ENCODE measurements at regions not wholly inside any gene's neighbourhood (a gene's known extent, or its start where the extent isn't known, plus 50 kb on each side); places are given as distances from the start of the nearest gene placed in this dataset.

DNA sequence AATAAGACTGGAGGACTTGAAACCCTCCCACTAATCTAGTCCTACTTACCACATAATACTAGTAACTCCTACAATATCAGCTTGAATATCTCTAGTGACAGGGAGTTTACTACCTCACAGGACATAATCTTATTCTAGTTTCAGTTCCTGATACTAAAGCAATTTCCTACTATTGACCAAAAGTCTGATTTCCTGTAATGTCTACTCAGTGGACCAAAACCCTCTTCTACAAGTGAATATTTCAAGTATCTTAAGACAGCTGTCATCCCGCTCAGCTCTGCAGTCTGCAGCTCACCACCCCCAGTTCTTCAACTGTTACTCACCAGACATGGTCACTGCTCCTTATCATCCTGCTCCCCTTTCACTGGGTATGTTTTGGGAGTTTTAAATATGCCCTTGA is 70.8 kb upstream of the TMCC3 start:
- no peak overlapping the region for H3K4me3 Mint-ChIP-seq
- ATAC-seq (no peak), DNase-seq (no peak)
- 80% methylated on average over 1 of the region's 1 CpG for WGBS (ENCODE audit: insufficient coverage)
- Histone ChIP-seq H3K27me3 (ENCODE audit: control insufficient read depth, insufficient read depth, low read length) (no peaks in the 10 kb centered on the region), H3K36me3 (ENCODE audit: control insufficient read depth, insufficient read depth, low read length) (no peaks in the 10 kb centered on the region), H3K4me1 (ENCODE audit: control insufficient read depth, insufficient read depth, low read length) (no peaks in the 10 kb centered on the region), H3K4me3 (ENCODE audit: low read length) (no peak overlapping the region), H3K9me3 (ENCODE audit: control insufficient read depth, insufficient read depth, low read length) (no peaks in the 10 kb centered on the region), H3K27ac (ENCODE audit: low read length) (no peak overlapping the region)
- TF ChIP-seq, protein P1, sequence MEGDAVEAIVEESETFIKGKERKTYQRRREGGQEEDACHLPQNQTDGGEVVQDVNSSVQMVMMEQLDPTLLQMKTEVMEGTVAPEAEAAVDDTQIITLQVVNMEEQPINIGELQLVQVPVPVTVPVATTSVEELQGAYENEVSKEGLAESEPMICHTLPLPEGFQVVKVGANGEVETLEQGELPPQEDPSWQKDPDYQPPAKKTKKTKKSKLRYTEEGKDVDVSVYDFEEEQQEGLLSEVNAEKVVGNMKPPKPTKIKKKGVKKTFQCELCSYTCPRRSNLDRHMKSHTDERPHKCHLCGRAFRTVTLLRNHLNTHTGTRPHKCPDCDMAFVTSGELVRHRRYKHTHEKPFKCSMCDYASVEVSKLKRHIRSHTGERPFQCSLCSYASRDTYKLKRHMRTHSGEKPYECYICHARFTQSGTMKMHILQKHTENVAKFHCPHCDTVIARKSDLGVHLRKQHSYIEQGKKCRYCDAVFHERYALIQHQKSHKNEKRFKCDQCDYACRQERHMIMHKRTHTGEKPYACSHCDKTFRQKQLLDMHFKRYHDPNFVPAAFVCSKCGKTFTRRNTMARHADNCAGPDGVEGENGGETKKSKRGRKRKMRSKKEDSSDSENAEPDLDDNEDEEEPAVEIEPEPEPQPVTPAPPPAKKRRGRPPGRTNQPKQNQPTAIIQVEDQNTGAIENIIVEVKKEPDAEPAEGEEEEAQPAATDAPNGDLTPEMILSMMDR (IDR thresholded peaks at IDR 0.05) = no peak
- no peak overlapping the region for H3K27ac Mint-ChIP-seq
- H3K36me3 Mint-ChIP-seq = no peaks in the 10 kb centered on the region
- peaks cover 0 to 7% of the 10 kb centered on the region in 2 donors for H3K27me3 Mint-ChIP-seq (ENCODE audit: low read depth in 2 of 2)
- intact Hi-C loops (cut with micrococcal nuclease) = no loop called here
- H3K9me3 Mint-ChIP-seq = no peaks in the 10 kb centered on the region
- H3K4me1 Mint-ChIP-seq = peaks cover 0 to 4% of the 10 kb centered on the region in 2 donors

DNA sequence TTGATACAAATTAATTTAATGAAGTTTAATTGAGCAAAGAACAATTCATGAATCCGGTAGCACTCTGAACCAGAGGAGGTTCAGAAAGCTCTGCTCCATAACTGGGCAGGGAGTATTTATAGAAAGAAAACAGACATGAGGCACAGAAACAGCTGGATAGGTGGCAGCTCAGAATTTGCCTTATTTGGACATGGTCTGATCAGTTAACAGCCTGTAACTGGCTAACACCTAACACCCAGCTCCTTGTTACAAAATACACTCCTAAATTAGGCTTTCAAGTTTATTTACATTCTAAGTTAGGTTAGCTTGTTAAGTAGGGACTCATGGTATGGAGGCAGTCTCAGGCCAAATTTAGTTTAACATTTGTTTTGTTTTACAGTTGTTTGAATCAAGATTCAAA is 67.8 kb upstream of the TMCC3 start:
- H3K36me3 Mint-ChIP-seq = no peaks in the 10 kb centered on the region
- H3K27ac ChIP-seq (ENCODE audit: low read length) = no peak overlapping the region
- H3K4me3 ChIP-seq (ENCODE audit: low read length) = no peak overlapping the region
- no peak overlapping the region for H3K27ac Mint-ChIP-seq
- H3K27me3 Mint-ChIP-seq (ENCODE audit: low read depth in 2 of 2) = peaks cover 0 to 7% of the 10 kb centered on the region in 2 donors
- ATAC-seq (peak in 1 of 3 donors; percentile 45), DNase-seq (no peak)
- H3K4me1 ChIP-seq (ENCODE audit: control insufficient read depth, insufficient read depth, low read length) = no peaks in the 10 kb centered on the region
- 89% methylated on average over 1 of the region's 1 CpG for WGBS (ENCODE audit: insufficient coverage)
- H3K4me3 Mint-ChIP-seq = no peak overlapping the region
- intact Hi-C loops (cut with micrococcal nuclease) = no loop called here
- H3K36me3 ChIP-seq (ENCODE audit: control insufficient read depth, insufficient read depth, low read length) = no peaks in the 10 kb centered on the region
- H3K9me3 ChIP-seq (ENCODE audit: control insufficient read depth, insufficient read depth, low read length) = no peaks in the 10 kb centered on the region
- peaks cover 0 to 4% of the 10 kb centered on the region in 2 donors for H3K4me1 Mint-ChIP-seq
- TF ChIP-seq, protein P1 (IDR thresholded peaks at IDR 0.05) = no peak
- no peaks in the 10 kb centered on the region for H3K27me3 ChIP-seq (ENCODE audit: control insufficient read depth, insufficient read depth, low read length)
- H3K9me3 Mint-ChIP-seq = no peaks in the 10 kb centered on the region

DNA sequence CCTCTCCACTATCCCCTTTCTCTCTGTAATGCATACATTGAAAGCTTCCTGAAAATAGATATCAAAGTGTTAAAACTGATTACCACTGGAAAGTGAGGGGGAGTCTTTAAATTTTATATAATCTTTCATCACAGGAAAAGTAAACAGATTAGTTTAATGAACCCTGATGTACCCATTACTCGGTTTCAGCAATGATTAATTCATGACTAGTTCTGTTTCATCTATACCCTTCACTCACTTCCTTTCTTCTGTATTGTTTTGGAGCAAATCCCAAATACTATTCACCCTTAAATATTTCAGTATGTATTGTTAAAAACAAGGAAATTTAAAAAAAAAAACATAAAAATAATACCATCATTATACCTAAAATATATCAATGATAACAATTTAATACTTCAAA is 67.3 kb upstream of the TMCC3 start:
- DNase-seq = no peak
- WGBS (ENCODE audit: insufficient coverage) = no CpG with 5 or more reads among the region's 1 CpG
- intact Hi-C loops (cut with micrococcal nuclease) = no loop called here
- H3K27ac ChIP-seq (ENCODE audit: low read length) = no peak overlapping the region
- Mint-ChIP-seq H3K27ac (no peak overlapping the region), H3K36me3 (no peaks in the 10 kb centered on the region), H3K4me1 (peaks cover 0 to 4% of the 10 kb centered on the region in 2 donors), H3K27me3 (ENCODE audit: low read depth in 2 of 2) (peaks cover 0 to 4% of the 10 kb centered on the region in 2 donors), H3K4me3 (no peak overlapping the region), H3K9me3 (no peaks in the 10 kb centered on the region)
- no peak overlapping the region for H3K4me3 ChIP-seq (ENCODE audit: low read length)
- H3K4me1 ChIP-seq (ENCODE audit: control insufficient read depth, insufficient read depth, low read length) = no peaks in the 10 kb centered on the region
- ATAC-seq = no peak
- H3K36me3 ChIP-seq (ENCODE audit: control insufficient read depth, insufficient read depth, low read length) = no peaks in the 10 kb centered on the region
- H3K9me3 ChIP-seq (ENCODE audit: control insufficient read depth, insufficient read depth, low read length) = no peaks in the 10 kb centered on the region
- H3K27me3 ChIP-seq (ENCODE audit: control insufficient read depth, insufficient read depth, low read length) = no peaks in the 10 kb centered on the region
- TF ChIP-seq, protein P1 (IDR thresholded peaks at IDR 0.05) = no peak

DNA sequence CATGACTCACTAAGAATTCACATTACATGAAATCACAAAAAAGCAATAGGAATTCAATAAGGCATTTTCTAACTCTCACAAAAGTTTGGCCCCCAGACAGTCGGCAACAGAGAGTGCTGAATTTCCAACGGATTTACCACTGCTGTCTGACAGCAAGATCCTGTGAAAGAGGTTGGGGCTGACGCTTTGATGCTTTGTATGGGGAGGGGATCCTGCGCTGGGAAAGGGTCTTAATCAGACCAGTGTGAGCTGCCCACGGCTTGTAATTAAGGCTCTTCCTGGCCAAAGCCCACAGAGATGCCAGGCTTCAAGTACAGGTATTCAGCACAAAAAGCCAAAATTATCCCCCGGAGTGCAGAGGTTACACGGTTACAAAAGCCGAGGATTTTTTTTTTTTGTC is 66.8 kb upstream of the TMCC3 start:
- no peaks in the 10 kb centered on the region for H3K27me3 ChIP-seq (ENCODE audit: control insufficient read depth, insufficient read depth, low read length)
- intact Hi-C loops (cut with micrococcal nuclease) = no loop called here
- 90% methylated on average over 8 of the region's 8 CpGs for WGBS (ENCODE audit: insufficient coverage)

More for the DNA sequence above, 66.8 kb upstream of the TMCC3 start:
- no peaks in the 10 kb centered on the region for H3K9me3 Mint-ChIP-seq
- Histone ChIP-seq H3K4me1 (ENCODE audit: control insufficient read depth, insufficient read depth, low read length) (no peaks in the 10 kb centered on the region), H3K27ac (ENCODE audit: low read length) (no peak overlapping the region), H3K9me3 (ENCODE audit: control insufficient read depth, insufficient read depth, low read length) (no peaks in the 10 kb centered on the region), H3K4me3 (ENCODE audit: low read length) (no peak overlapping the region), H3K36me3 (ENCODE audit: control insufficient read depth, insufficient read depth, low read length) (no peaks in the 10 kb centered on the region)
- no peak for ATAC-seq
- H3K36me3 Mint-ChIP-seq = no peaks in the 10 kb centered on the region
- no peak for DNase-seq
- H3K27me3 Mint-ChIP-seq (ENCODE audit: low read depth in 2 of 2) = peaks cover 0 to 4% of the 10 kb centered on the region in 2 donors
- TF ChIP-seq, protein P1 (IDR thresholded peaks at IDR 0.05) = no peak
- H3K27ac Mint-ChIP-seq = no peak overlapping the region
- H3K4me1 Mint-ChIP-seq = peaks cover 0 to 4% of the 10 kb centered on the region in 2 donors
- no peak overlapping the region for H3K4me3 Mint-ChIP-seq
